ENCODE measurements at regions not wholly inside any gene's neighbourhood (a gene's known extent, or its start where the extent isn't known, plus 50 kb on each side); places are given as distances from the start of the nearest gene placed in this dataset.

DNA sequence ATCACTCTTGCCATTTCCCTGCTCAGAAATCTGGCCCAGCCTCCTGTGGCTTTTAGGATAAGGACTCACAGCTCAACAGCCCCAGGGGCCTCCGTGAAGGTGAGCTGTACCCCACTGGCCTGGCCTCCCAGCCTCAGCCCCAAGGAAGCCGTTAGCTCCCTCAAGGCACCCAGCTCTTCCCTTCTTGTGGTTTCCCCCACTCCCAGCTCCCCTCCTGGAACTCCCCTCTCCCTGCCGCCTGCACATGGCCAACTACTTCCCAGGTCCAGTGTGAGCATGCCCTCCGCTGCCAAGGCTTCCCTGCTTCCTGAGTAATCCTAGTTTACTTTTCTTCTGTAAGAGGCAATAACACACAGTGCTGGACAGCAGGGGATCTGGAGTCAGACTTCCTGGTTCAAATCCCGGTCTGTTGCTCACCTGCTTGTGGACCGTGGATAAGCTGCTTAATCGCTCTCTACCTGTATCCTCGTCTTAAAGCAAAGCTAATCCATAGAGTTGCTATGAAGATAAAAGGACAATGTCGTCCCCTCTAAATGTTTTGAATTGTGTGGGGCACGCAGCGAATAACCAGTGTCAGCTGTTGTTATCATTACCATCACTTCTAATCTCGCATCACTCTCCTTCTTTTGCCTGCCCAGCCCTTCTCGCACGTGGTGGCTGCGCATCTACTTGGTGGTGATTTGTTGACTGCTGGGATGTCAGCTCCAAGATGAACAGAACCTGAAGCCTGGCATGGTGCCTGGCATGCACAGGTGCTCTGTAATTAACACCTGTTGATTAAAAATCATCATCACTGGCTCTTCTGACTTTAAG lies 86.6 kb downstream of the C5orf15 start:
- no peak for DNase-seq

DNA sequence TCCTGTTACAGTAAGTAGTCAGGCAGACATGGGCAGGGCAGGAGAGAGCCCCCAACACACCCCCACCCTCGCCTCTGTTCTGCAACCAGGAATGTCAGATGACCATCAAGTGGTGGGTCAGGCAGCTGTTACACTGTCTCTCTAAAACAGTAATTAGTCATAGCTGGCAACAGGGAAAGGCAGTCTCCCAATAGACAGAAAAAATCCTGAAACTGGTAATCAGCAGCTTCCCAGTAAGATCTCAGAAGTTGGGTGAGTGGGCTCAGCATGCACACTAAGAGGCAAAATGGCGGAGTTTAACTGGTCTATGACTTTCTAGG lies 90.2 kb downstream of the C5orf15 start:
- no peak for DNase-seq

DNA sequence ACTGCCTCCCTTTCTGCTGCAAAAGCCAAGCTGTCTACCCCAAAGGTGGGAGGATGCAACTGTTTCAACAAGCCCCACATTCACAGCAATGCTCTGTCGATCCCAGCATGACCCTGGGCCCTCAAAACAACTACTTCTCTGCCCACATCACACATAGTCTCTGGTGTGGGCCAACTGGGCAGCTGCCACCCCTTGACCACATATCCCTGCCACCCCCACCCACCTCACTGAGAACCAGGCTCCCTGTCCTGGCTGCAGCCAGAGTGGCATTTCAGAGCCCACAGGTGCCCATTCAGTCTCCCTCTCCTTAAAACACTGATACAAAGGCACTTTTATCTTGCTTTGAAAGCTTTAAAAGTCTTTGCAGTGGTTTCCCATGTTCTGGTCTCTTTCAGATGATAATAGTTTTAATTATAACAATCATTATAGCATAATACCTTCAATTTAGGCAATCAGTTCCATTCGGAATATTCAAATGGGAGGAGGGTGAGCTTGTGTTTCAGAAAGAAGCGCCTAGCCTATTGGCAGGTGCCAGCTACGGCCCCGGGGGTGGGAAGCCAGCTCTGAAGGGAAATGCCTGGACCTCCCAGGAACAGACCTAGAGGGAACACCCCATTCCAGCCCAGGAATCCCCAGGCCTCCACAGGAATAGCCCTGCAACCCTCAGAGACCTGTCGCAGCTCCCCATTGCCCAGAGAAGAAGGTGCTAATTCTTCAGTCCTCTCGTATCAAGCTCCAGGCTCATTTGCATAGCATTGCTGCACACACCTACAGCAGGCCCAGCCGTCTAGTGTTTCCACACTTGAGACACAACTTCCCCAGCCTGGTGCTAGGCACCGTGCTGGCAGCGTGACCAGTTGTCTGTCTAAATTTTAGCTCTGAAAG lies 90.8 kb downstream of the C5orf15 start:
- no peak for DNase-seq

DNA sequence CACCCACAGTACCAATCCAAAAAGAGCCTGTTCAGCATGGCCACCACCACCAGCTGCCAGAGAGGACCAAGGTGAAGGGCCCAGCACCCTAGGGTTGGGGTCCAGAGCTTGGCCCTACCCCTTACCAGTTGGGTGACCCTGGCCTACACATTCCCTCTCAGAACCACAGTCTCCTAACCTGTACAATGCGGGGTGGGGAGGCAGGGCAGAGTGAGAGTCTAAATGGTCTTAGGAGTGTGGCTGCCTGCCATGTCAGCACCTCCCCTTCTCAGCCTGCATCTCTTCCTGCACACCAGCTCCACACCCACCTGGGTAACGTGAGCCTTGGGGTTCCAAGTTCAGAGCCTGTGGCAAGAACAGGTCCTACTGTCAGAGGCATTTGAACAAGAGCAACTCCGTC lies 92.2 kb downstream of the C5orf15 start:
- DNase-seq, result no peak

- no peak for DNase-seq
These were observed 93.2 kb downstream of the C5orf15 start for GRCh38 chr5:133875179-133875578.

- DNase-seq, result no peak
These were observed 95.0 kb downstream of the C5orf15 start for GRCh38 chr5:133873449-133873848.

DNA sequence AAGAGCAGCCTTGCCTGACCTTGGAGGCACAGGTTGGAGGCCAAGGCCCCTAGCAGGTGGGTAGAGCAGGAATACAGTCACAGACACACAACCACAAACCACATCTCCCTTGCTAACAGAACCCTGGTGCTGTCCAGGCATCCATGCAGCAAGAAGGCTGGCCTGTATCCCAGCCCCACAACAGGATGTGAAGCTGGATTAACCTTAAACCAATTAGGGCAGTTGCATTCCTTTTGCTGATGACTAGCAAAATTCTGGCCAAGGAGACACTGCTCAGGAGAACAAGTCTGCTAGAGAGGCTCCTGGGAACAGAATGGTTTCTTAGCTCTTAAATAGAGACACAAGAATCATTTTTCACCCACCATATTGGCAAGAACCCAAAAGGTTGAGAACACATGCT lies 97.8 kb downstream of the C5orf15 start:
- DNase-seq, result no peak

GRCh38 chr5:133869519-133870335 lies 98.7 kb downstream of the C5orf15 start:
- no peak for DNase-seq

GRCh38 chr5:133868946-133869518 lies 99.4 kb downstream of the C5orf15 start:
- DNase-seq, result peak; percentile 87

- no peak for DNase-seq
These were observed 100.4 kb downstream of the C5orf15 start for GRCh38 chr5:133867851-133868545.

DNA sequence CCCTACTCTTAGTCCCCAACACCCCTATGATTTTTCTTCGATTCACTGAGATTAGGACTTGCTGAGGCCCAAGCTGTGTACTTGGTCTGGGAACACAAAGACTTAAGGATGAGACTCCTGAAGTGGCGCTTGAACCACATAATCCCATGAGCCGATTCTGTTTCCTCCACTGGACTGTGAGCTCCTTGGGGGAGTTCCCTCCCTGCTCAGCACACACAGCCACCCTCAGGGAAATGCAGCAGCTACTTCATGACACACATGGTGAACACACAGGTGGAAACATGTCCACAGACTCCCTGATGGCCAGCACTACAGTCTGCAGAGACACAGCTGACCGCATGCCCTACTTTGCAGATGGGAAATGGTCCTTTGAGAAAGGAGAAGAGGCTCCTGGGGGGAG lies 101.1 kb downstream of the C5orf15 start:
- no peak for DNase-seq

DNA sequence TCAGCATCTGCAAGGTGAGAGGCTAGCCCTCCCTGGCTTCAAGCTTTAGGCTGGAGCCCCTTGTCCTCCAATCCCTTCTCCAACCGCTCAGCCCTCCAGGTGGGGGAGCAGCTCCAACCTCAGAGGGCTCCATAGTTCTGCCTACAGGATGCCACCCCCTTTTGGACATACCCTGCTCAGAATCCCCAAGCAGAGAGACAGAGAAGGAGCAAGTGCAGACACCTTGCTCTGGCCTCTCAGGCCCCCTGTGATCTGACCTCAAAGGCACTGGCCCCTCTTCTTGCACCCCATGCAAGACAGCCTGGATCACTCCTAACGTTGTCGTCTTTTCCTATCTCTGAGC lies 101.6 kb downstream of the C5orf15 start:
- DNase-seq, result no peak

GRCh38 chr5:133866160-133866902 lies 102.1 kb downstream of the C5orf15 start:
- DNase-seq, result no peak

GRCh38 chr5:133865113-133865512 lies 103.3 kb downstream of the C5orf15 start:
- DNase-seq, result no peak

GRCh38 chr5:133864711-133865110 lies 103.7 kb downstream of the C5orf15 start:
- no peak for DNase-seq

- no peak for DNase-seq
These were observed 104.4 kb downstream of the C5orf15 start for GRCh38 chr5:133863857-133864585.

DNA sequence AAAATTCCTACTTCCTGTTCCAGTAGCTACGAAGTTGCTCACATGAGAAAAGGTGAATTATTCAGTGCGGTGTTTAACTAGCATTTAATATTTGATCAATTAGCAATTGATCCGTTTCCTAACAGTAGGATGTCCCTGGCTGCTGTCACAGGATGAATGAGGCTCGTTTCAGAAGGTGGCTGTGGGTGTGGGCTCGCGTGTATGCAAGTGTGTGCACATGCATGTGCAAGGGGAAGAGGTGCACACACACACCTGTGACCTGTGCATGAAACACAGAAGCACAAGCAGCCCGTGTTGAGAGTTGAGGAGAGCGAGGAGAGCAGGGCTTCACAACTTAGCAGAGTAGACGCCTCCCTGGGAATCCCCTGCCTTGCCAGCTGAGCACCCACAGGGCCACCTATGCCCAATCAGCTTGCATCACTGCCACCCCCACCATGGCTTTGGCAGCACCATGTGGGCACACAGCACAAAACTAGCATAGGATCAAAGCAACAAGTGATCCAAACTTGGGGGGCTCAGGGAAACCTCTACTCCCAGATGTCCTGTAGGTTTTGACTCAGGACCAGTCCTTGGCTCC lies 107.2 kb downstream of the C5orf15 start:
- no peak for DNase-seq

DNA sequence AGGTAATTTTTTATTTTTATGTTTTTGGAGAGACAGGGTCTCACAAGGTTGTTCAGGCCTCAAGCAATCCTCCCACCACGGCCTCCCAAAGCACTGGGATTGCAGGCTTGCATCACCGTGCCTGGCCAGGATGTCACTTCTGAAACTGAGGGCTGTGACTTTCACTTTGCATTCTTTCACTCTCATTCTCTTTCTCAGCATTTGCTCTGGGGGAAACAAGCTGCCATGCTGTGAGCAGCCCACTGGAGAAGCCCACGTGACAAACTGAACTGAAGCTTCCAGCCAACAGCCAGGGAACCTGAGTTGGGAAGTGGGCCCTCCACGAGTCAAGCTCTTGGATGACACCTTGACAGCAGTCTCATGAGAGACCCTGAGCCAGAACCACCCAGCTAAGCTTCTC lies 109.4 kb downstream of the C5orf15 start:
- DNase-seq, result no peak

- peak; percentile 23 for DNase-seq
These were observed 110.7 kb downstream of the C5orf15 start for GRCh38 chr5:133857595-133858313.

GRCh38 chr5:133854554-133854953 lies 113.9 kb downstream of the C5orf15 start:
- DNase-seq, result peak; percentile 18

All from activated CD8-positive, alpha-beta memory T cell treated with anti-CD3 and anti-CD28 coated beads, Interleukin-2, amount 50 U/mL, for 48 hours (primary cell).